Fibroblast of skin of left quadriceps (primary cell): ENCODE measurements at regions not wholly inside any gene's neighbourhood (a gene's known extent, or its start where the extent isn't known, plus 50 kb on each side); places are given as distances from the start of the nearest gene placed in this dataset.

ENCODE experiments used
- DNase-seq, 2 experiments: peaks; one replicate each; pipeline ENCODE4 v3.0.0-alpha.2; 2013; ENCODE audit warnings: low read depth in 2 of 2

- no peak for DNase-seq
Observed at GRCh38 chr10:10551596-10552301, 465.9 kb upstream of the CELF2 start.

- DNase-seq = no peak
Observed at GRCh38 chr10:10552948-10553347, 464.7 kb upstream of the CELF2 start.

- peak; percentile 42 to 44 for DNase-seq
Observed at GRCh38 chr10:10564081-10564794, 453.4 kb upstream of the CELF2 start.

- no peak for DNase-seq
Observed at GRCh38 chr10:10576937-10577336, 440.7 kb upstream of the CELF2 start.

DNA sequence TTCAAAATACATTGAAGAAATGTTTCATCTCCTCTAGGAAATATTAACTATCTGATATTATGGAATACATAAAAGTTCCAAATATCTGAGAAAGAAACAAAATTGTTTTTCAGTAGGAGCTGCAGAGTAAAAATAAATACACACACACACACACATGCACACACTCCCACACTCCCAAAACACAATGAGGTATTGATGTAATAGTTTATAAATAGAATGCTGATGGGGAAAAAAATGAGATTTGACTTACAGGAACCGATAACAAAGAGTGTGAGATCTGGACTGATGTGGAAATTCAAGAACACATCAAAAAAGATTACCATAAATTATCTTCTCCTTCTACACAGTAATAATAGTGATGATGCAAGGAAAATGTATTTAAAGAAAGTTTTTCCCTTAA lies 438.0 kb upstream of the CELF2 start:
- DNase-seq = no peak

DNA sequence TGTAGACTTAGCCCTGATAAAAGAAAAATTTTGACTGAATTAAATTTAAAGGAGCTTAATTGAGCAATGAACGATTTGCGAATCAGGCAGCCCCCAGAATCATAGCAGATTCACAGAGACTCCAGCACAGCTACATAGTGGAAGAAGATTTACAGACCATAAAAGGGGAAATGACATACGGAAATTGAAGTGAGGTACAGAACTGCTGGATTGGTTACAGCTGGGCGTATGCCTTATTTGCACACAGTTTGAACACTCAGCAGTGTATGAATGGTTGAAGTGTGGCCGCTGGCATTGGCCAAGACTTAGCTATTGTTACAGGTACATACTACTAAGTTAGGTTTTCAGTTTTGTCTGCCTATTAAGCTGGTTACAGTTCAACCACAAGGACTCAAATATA lies 433.5 kb upstream of the CELF2 start:
- no peak for DNase-seq

DNA sequence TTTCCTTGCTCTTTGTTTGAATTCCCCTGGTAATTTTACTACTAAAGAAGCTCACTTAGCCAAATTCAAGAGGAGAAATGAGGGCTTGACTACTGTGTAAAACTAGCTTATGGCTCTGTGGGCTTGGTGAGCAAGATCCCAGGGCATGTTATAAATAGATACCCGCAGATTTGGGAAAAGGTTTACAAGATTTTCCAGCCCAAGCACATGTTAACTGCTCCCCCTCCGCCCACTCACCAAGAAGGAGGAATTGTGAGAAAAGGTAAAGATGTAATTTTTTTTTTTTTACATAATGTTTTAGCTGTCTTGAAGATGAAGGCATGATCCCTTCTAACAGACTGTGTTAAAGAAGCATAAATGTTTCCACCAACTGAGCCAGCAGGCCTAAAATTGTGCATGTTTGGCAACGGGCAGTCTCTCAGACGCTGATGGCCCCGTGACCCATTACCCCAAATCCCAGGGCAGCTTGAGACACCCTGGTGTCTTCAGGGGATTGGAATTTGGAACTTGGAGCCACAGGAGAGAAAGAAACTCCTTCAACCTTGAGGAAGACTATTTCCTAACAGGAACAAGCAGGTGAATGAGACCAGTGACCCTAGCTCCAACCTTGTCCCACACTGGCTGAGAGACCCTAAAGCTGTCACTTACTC lies 429.8 kb upstream of the CELF2 start:
- DNase-seq = no peak

GRCh38 chr10:10589540-10590303 lies 427.9 kb upstream of the CELF2 start:
- DNase-seq = peak; percentile 86

DNA sequence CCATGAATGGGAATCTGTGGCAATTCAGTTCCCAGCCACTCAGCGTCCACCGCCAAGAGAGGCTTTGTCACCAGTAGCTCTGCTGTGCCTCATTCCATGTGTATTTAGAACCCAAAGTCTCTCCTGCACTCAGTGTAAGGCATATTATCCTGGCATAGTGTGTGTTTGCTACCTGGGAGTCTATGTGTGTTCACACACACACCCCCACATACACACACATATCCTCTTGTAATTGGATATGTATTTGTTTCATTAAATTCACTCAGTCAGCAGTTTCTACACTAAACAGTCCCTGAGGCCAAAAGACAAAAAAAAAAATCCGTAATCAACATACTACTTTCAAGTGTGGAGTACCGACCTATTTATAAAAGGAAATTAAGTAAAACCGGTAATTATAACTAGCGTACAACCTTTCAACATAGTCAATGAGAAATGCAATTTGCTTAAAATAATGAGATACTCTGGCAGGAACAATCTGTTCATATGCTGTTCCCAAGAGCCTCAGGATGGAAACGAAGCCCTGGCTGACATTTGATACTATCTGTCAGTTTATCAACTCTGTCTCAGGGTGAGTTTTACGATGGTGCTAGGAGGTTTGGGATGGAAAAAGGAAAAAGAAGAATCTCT lies 425.8 kb upstream of the CELF2 start:
- no peak for DNase-seq

DNA sequence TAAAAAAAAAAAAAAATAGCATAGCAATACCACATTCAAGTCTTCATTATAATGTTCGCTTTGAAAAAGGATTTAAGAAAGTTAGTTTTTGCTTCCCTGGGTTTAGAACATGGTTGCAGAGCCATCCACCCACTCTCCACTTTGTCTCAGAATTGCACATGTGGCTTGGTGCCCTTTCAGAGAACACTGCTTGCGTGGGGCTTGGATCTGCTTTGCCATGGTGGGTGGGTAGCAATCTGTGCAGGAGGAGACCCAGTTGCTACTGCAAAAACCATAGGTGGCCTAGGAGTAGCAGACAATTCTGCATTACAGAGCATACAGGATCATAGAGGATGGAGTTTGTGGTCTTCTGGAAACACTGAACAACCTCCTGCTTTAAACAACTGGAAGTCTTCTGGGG lies 421.4 kb upstream of the CELF2 start:
- DNase-seq = no peak

DNA sequence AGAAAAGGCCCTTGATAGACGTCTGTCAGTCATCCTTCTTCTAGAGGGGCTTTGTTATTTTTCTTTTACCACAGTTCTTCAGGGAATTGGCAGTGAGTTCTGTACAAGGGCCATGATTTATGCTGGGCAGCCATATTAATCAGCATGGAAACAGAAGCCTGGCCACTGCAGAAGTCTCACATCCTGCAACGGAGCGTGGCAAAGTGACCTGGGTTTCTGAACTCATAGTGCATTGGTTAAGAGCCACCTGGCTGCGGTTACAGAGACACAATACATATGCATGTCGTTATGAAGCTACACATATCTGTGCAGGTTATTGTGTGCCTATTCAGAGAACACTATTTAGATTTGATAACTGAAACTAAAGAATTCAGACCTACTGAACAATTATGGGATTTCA lies 419.4 kb upstream of the CELF2 start:
- no peak for DNase-seq

GRCh38 chr10:10600004-10600403 lies 417.7 kb upstream of the CELF2 start:
- no peak for DNase-seq

DNA sequence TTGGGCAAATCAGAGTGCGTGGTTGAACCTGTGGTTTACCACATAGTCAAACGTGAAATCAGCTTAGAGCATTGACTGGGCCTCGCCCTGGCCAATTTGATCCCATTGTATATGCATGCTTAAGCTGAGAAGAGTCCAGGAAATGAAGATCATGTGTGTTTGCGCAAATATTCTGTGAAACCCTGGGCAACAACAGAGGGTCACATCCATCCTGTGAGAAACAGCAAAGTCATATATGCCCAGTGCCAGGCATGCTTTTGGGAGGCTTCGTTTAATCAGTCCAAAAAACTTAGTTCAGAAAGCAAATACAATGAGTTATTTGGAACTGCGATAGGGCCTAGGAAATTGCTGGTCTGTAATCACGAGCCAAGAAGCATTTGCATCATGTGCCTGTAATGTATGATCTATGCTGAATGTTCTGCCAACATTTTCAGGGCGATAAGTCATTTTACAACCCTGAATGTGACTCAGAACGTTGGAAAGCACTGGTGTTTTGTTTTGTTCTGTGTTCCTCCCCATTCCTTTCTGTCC lies 412.1 kb upstream of the CELF2 start:
- peak; percentile 82 to 83 for DNase-seq

GRCh38 chr10:10609379-10609955 lies 408.2 kb upstream of the CELF2 start:
- DNase-seq = no peak

DNA sequence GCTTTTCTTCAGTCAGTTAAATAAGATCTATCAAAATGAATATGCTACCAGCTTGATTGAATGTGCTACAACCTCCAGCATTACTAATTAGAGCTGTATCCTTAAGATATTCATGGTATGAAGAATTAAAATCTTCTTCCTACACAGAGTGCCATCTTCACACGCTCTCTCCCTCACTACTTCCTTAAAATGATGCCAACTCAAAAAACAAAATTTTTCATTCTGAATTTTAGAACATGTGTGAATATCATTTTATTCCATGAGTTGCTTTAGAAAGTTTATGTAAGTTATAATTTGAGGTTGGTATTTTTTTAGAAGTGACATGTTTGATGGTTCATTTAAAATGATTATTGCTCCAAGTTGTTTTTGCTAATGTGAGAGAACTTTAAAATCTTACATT lies 407.5 kb upstream of the CELF2 start:
- no peak for DNase-seq

- DNase-seq = peak; percentile 48 to 50
Observed at GRCh38 chr10:10612151-10612550, 405.5 kb upstream of the CELF2 start.

GRCh38 chr10:10613656-10614244 lies 403.9 kb upstream of the CELF2 start:
- no peak for DNase-seq

GRCh38 chr10:10617686-10618085 lies 400.0 kb upstream of the CELF2 start:
- peak; percentile 34 to 37 for DNase-seq

DNA sequence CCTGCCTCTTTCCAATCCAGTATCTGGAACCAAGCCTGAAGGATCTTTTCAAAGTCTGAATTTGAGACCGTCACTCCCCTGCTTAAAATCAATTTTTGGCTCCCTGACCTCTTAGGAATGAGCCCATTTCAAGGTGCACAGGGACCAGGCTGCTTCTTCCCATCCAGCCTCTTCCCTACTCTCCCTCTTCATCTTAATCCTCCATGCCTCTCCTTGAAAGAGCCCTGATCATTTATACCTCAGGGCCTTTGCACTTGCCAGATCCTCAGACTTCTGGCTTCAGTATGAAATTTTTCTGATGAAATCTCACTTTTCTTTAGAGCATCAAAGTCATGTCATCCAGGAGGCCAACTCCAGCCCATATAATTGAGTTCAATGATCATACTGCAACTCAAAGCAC lies 399.5 kb upstream of the CELF2 start:
- DNase-seq = no peak

GRCh38 chr10:10623958-10624566 lies 393.6 kb upstream of the CELF2 start:
- DNase-seq = no peak
